Mesendoderm (in vitro differentiated cells): ENCODE measurements at regions not wholly inside any gene's neighbourhood (a gene's known extent, or its start where the extent isn't known, plus 50 kb on each side); places are given as distances from the start of the nearest gene placed in this dataset.

Source experiments
- DNase-seq: peaks from one replicate; pipeline ENCODE4 v3.0.0; 2013
- H2AK5ac ChIP-seq: 2 replicates; pipeline ENCODE4 v1.6.1; 2013; ENCODE audit warnings: low read length, inconsistent platforms
- H2BK120ac ChIP-seq: 2 replicates; pipeline ENCODE4 v1.6.1; 2013; ENCODE audit warnings: low read depth, mild to moderate bottlenecking, low read length, moderate library complexity, mixed read lengths
- H2BK15ac ChIP-seq: replicated peaks from 2 replicates; pipeline ENCODE4 v1.6.1; 2013; ENCODE audit warnings: low read depth, mild to moderate bottlenecking, moderate library complexity
- H2BK5ac ChIP-seq: 2 replicates; pipeline ENCODE4 v1.6.1; 2013; ENCODE audit warnings: low read length, inconsistent platforms
- H3K18ac ChIP-seq: 2 replicates; pipeline ENCODE4 v1.6.1; 2013; ENCODE audit warnings: mild to moderate bottlenecking, low read length, mixed read lengths
- H3K23ac ChIP-seq: one replicate; pipeline ENCODE4 v1.6.1; 2013; ENCODE audit warnings: low read length
- H3K27ac ChIP-seq: 2 replicates; pipeline ENCODE4 v1.5.1; 2013; ENCODE audit warnings: low read depth, mild to moderate bottlenecking, inconsistent platforms, low read length, moderate library complexity
- H3K27me3 ChIP-seq: 2 replicates; pipeline ENCODE4 v1.6.1; 2013; ENCODE audit warnings: low read length, control low read depth, mild to moderate bottlenecking, inconsistent platforms; ENCODE audit not compliant: insufficient read depth, poor library complexity
- H3K36me3 ChIP-seq: 2 replicates; pipeline ENCODE4 v1.6.1; 2013; ENCODE audit warnings: low read length, inconsistent platforms; ENCODE audit not compliant: control insufficient read depth, insufficient read depth
- H3K4ac ChIP-seq: one replicate; pipeline ENCODE4 v1.6.1; 2013; ENCODE audit warnings: low read depth, mild to moderate bottlenecking, low read length, moderate library complexity
- H3K4me1 ChIP-seq: 2 replicates; pipeline ENCODE4 v1.6.1; 2013; ENCODE audit warnings: low read depth, low read length, inconsistent platforms; ENCODE audit not compliant: control insufficient read depth
- H3K4me2 ChIP-seq: 2 replicates; pipeline ENCODE4 v1.6.1; 2013; ENCODE audit warnings: low read length
- H3K4me3 ChIP-seq: 2 replicates; pipeline ENCODE4 v1.5.1; 2013; ENCODE audit warnings: mild to moderate bottlenecking, low read length
- H3K56ac ChIP-seq: one replicate; pipeline ENCODE4 v1.6.1; 2013; ENCODE audit warnings: low read length
- H3K79me1 ChIP-seq: 2 replicates; pipeline ENCODE4 v1.6.1; 2013; ENCODE audit warnings: low read length, inconsistent platforms
- H3K79me2 ChIP-seq: 2 replicates; pipeline ENCODE4 v1.6.1; 2013; ENCODE audit warnings: mild to moderate bottlenecking, low read length; ENCODE audit not compliant: control insufficient read depth, insufficient read depth
- H3K9ac ChIP-seq: 2 replicates; pipeline ENCODE4 v1.6.1; 2013; ENCODE audit warnings: low read length, inconsistent platforms
- H4K5ac ChIP-seq: one replicate; pipeline ENCODE4 v1.6.1; 2013; ENCODE audit warnings: low read length
- H4K8ac ChIP-seq: one replicate; pipeline ENCODE4 v1.6.1; 2013; ENCODE audit warnings: low read depth, mild to moderate bottlenecking, control low read depth, low read length, moderate library complexity
- WGBS: extraction: QIAGEN DNeasy Blood & Tissue Kit; methylation state at CpG from one replicate; pipeline ENCODE4 v1.1.7; 2013; ENCODE audit warnings: low lambda C conversion rate, missing lambda C conversion rate; ENCODE audit not compliant: insufficient coverage; ENCODE audit errors: extremely low coverage; 5-methylcytosine and 5-hydroxymethylcytosine counted together

- no CpG with 5 or more reads among the region's 1 CpG for WGBS
- Histone ChIP-seq H3K36me3 (no peaks in the 10 kb centered on the region), H4K8ac (no peak overlapping the region), H3K27ac (no peak overlapping the region), H3K4ac (no peak overlapping the region), H3K23ac (no peak overlapping the region), H3K4me3 (no peak overlapping the region), H3K56ac (no peak overlapping the region), H3K9ac (no peak overlapping the region), H2BK5ac (no peak overlapping the region), H3K27me3 (no peaks in the 10 kb centered on the region), H4K5ac (no peak overlapping the region), H2BK15ac (no peak overlapping the region), H3K79me2 (no peaks in the 10 kb centered on the region), H3K4me2 (no peak overlapping the region), H3K79me1 (no peaks in the 10 kb centered on the region), H2BK120ac (no peak overlapping the region), H3K18ac (no peak overlapping the region), H3K4me1 (no peaks in the 10 kb centered on the region), H2AK5ac (no peak overlapping the region)
- DNase-seq, result no peak
These were observed 65.8 kb upstream of the FAM47A start for GRCh38 chrX:34197946-34198345.
